ENCODE measurements at regions not wholly inside any gene's neighbourhood (a gene's known extent, or its start where the extent isn't known, plus 50 kb on each side); places are given as distances from the start of the nearest gene placed in this dataset.

DNA sequence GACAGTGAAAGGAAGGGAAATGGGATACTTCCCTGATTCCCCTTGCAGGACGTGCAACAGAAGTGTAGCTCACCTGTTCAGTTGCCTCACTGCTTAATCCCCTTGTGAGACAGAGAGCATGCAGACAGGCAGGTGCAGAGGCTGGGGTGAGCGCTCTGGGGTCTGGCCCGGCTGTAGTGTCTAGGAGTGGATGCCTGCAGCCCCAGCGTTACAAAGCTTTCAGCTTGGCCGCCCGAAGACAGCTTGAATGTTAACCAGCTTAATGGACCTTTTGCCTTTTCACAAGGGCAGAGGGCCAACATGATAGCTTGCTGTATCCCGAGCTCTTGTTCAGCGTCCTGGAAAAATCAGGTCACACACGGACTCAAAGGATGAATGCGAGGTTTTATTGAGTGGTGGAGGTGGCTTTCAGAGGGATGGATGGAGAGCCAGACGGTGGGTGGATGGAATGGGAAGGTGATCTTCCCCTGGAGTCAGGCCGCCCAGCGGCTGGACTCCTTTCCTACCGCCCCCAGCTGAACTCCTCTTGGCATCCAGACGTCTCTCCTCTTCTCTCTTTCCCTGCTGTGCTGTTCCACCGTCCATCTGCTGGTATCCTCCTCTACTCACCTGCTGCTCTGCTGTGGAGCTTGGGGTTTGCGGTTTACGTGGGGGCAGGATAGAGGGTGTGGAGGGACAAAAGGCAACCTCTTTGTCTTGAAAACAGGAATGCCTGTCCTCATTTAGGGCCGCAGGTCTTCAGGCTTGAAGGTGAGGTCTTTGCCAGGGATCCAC lies 86.2 kb upstream of the RESF1 start:
- TF ChIP-seq, protein P1, sequence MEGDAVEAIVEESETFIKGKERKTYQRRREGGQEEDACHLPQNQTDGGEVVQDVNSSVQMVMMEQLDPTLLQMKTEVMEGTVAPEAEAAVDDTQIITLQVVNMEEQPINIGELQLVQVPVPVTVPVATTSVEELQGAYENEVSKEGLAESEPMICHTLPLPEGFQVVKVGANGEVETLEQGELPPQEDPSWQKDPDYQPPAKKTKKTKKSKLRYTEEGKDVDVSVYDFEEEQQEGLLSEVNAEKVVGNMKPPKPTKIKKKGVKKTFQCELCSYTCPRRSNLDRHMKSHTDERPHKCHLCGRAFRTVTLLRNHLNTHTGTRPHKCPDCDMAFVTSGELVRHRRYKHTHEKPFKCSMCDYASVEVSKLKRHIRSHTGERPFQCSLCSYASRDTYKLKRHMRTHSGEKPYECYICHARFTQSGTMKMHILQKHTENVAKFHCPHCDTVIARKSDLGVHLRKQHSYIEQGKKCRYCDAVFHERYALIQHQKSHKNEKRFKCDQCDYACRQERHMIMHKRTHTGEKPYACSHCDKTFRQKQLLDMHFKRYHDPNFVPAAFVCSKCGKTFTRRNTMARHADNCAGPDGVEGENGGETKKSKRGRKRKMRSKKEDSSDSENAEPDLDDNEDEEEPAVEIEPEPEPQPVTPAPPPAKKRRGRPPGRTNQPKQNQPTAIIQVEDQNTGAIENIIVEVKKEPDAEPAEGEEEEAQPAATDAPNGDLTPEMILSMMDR (IDR thresholded peaks at IDR 0.05), result no peak
- TF ChIP-seq POLR2A (IDR thresholded peaks at IDR 0.05), result no peak
- no peak for TF ChIP-seq EP300 (IDR thresholded peaks at IDR 0.05)

Measured in tibial nerve (tissue), 4 donors.